ENCODE measurements at regions not wholly inside any gene's neighbourhood (a gene's known extent, or its start where the extent isn't known, plus 50 kb on each side); places are given as distances from the start of the nearest gene placed in this dataset.
A peak's percentile ranks its signal among the peaks of the same experiment; 100 is the strongest.

- no peak for TF ChIP-seq POLR2A (IDR thresholded peaks at IDR 0.05)
- TF ChIP-seq POLR2AphosphoS5 (IDR thresholded peaks at IDR 0.05) = no peak
- no peak for TF ChIP-seq EP300 (IDR thresholded peaks at IDR 0.05; ENCODE audit: low read depth)
- TF ChIP-seq, protein P1, sequence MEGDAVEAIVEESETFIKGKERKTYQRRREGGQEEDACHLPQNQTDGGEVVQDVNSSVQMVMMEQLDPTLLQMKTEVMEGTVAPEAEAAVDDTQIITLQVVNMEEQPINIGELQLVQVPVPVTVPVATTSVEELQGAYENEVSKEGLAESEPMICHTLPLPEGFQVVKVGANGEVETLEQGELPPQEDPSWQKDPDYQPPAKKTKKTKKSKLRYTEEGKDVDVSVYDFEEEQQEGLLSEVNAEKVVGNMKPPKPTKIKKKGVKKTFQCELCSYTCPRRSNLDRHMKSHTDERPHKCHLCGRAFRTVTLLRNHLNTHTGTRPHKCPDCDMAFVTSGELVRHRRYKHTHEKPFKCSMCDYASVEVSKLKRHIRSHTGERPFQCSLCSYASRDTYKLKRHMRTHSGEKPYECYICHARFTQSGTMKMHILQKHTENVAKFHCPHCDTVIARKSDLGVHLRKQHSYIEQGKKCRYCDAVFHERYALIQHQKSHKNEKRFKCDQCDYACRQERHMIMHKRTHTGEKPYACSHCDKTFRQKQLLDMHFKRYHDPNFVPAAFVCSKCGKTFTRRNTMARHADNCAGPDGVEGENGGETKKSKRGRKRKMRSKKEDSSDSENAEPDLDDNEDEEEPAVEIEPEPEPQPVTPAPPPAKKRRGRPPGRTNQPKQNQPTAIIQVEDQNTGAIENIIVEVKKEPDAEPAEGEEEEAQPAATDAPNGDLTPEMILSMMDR (IDR thresholded peaks at IDR 0.05) = no peak
- H3K4me1 ChIP-seq = no peaks in the 10 kb centered on the region
- no peaks in the 10 kb centered on the region for H3K36me3 ChIP-seq
- WGBS, 2 donors (ENCODE audit: low coverage in 1 of 2) = 72 to 75% methylated on average over 1 of the region's 1 CpG
- no peak overlapping the region for H3K27ac ChIP-seq
- in situ Hi-C loops (cut with MboI; ENCODE audit: low pct_ligation_motif_present in 1 of 4, low pct_unique_long_range_greater_than_20kb in 1 of 4, low sequenced_read_pairs in 3 of 4) (no loop called here), intact Hi-C loops (cut with DNase I; ENCODE audit: low total_unique reads) (no loop called here)
- no peaks in the 10 kb centered on the region for H3K27me3 ChIP-seq
- no peaks in the 10 kb centered on the region for H3K9me3 ChIP-seq
- no peak for DNase-seq
- no peak overlapping the region for H3K4me3 ChIP-seq
Observed at GRCh38 chr4:133493241-133493640, 344.1 kb downstream of the PCDH10 start.

DNA sequence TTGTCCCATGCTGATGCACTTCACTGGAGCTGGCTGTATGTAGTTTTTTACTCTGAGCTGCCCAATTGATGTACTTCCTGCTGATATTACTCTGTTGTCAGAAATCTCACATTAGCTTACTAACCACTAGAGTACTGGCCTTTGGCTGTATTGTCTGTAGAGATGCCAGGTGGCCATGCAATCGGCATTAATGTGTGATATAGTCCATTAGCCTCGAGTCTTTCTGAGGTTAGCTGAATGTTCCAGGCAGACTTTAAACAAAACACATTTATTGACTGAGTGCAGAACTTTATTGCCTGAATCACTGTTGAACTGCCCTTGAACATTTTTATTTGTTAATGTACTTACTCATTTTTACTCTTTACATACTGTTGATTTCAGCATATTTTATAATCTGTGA lies 335.2 kb downstream of the PCDH10 start:
- intact Hi-C loops (cut with DNase I; ENCODE audit: low total_unique reads) = no loop called here
- in situ Hi-C loops (cut with MboI; ENCODE audit: low pct_ligation_motif_present in 1 of 4, low pct_unique_long_range_greater_than_20kb in 1 of 4, low sequenced_read_pairs in 3 of 4) = no loop called here

GRCh38 chr4:133483600-133484246 lies 334.6 kb downstream of the PCDH10 start:
- 53 to 74% methylated on average over 3 to 4 of the region's 4 CpGs for WGBS, 2 donors (ENCODE audit: low coverage in 1 of 2)
- DNase-seq = no peak

More for the DNA sequence above, 335.2 kb downstream of the PCDH10 start:
- H3K9me3 ChIP-seq = no peaks in the 10 kb centered on the region
- no peak overlapping the region for H3K27ac ChIP-seq
- no peak for DNase-seq
- TF ChIP-seq POLR2A (IDR thresholded peaks at IDR 0.05) = no peak
- TF ChIP-seq, protein P1 (IDR thresholded peaks at IDR 0.05) = no peak
- TF ChIP-seq EP300 (IDR thresholded peaks at IDR 0.05; ENCODE audit: low read depth) = no peak
- no peak for TF ChIP-seq POLR2AphosphoS5 (IDR thresholded peaks at IDR 0.05)
- WGBS, 2 donors (ENCODE audit: low coverage in 1 of 2) = 23 to 31% methylated on average over 2 of the region's 2 CpGs
- no peaks in the 10 kb centered on the region for H3K27me3 ChIP-seq
- no peak overlapping the region for H3K4me3 ChIP-seq
- no peaks in the 10 kb centered on the region for H3K4me1 ChIP-seq
- H3K36me3 ChIP-seq = no peaks in the 10 kb centered on the region

DNA sequence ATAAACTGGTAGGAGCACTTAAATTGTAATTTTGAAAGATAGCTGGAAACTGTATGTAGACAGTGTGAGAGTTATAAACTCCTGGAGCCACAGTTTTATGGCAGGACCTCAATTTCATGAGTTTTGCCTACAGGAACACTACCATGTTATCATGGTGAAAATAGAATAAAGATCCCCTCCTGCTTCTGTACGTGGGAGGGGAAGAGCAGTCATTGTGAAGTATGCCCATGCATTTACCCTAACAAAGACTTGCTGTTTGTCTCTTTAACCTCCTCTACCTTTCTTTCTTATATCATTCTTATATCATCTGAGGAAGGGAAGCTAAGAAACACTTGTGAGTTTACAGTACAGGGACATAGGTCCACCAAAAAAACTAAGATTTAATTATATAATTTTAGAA lies 327.0 kb downstream of the PCDH10 start:
- no peak for DNase-seq
- in situ Hi-C loops (cut with MboI; ENCODE audit: low pct_ligation_motif_present in 1 of 4, low pct_unique_long_range_greater_than_20kb in 1 of 4, low sequenced_read_pairs in 3 of 4) = no loop called here
- intact Hi-C loops (cut with DNase I; ENCODE audit: low total_unique reads) = no loop called here
- Histone ChIP-seq H3K4me3 (no peak overlapping the region), H3K9me3 (no peaks in the 10 kb centered on the region), H3K4me1 (no peaks in the 10 kb centered on the region), H3K27ac (no peak overlapping the region), H3K27me3 (no peaks in the 10 kb centered on the region), H3K36me3 (no peaks in the 10 kb centered on the region)
- TF ChIP-seq POLR2A (IDR thresholded peaks at IDR 0.05) (no peak), POLR2AphosphoS5 (IDR thresholded peaks at IDR 0.05) (no peak), EP300 (IDR thresholded peaks at IDR 0.05; ENCODE audit: low read depth) (no peak)
- TF ChIP-seq, protein P1 (IDR thresholded peaks at IDR 0.05) = no peak
- 24% methylated on average over 1 of the region's 1 CpG; no CpG with 5 or more reads in 1 of the 2 donors for WGBS, 2 donors (ENCODE audit: low coverage in 1 of 2)

More at GRCh38 chr4:133483600-133484246, 334.6 kb downstream of the PCDH10 start:
- in situ Hi-C loops (cut with MboI; ENCODE audit: low pct_ligation_motif_present in 1 of 4, low pct_unique_long_range_greater_than_20kb in 1 of 4, low sequenced_read_pairs in 3 of 4) = no loop called here
- intact Hi-C loops (cut with DNase I; ENCODE audit: low total_unique reads) = no loop called here
- Histone ChIP-seq H3K27me3 (no peaks in the 10 kb centered on the region), H3K27ac (no peak overlapping the region), H3K9me3 (no peaks in the 10 kb centered on the region), H3K4me3 (no peak overlapping the region), H3K4me1 (no peaks in the 10 kb centered on the region), H3K36me3 (no peaks in the 10 kb centered on the region)
- no peak for TF ChIP-seq POLR2A (IDR thresholded peaks at IDR 0.05)
- TF ChIP-seq, protein P1 (IDR thresholded peaks at IDR 0.05) = peak in 1 of 5 experiments; percentile 1
- no peak for TF ChIP-seq EP300 (IDR thresholded peaks at IDR 0.05; ENCODE audit: low read depth)
